ENCODE measurements at regions not wholly inside any gene's neighbourhood (a gene's known extent, or its start where the extent isn't known, plus 50 kb on each side); places are given as distances from the start of the nearest gene placed in this dataset.

DNA sequence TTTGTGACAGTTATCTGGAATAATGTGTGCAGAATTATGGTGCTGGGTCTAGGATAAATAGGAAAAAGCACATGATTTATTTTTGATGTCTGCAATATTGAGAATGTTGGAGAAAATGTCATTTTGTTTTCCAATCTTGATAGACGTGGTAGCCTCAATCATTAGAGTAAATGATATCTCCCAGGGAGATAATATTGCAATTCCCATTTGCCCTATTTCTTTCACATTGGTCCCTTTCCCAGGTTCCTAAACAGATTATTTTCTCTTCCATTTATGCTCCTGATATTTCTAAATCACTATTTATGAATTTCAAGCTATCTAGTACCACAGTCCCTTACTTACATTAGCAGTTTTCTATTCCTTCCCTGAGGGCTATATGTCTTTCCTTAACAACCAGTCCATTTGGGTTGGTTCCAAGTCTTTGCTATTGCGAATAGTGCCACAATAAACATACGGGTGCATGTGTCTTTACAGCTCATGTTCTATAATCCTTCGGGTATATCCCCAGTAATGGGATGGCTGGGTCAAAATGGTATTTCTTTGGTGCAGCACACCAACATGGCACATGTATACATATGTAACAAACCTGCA lies 447.3 kb downstream of the PLA2G4A start:
- no peak for DNase-seq
- intact Hi-C loops (cut with micrococcal nuclease), result no loop called here
- no peak for ATAC-seq

DNA sequence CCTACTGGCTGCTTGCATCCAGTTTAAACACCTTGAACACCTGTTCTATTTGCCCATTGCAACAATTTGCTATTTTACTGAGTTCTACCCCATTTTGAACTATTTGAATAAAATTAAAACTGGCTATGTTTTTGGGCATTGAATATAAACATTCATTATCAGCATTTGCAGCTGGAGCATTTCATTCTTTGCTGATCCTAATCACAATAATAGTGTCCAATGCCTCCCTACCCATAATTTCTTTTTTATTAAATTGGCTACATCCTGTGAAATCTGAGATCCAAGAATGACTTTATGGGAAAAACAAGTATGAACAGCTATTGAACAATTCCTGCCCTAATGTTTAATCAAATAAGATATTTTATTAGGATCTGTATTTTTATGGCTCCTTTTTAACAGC lies 447.9 kb downstream of the PLA2G4A start:
- ATAC-seq (no peak), DNase-seq (no peak)
- intact Hi-C loops (cut with micrococcal nuclease), result no loop called here

DNA sequence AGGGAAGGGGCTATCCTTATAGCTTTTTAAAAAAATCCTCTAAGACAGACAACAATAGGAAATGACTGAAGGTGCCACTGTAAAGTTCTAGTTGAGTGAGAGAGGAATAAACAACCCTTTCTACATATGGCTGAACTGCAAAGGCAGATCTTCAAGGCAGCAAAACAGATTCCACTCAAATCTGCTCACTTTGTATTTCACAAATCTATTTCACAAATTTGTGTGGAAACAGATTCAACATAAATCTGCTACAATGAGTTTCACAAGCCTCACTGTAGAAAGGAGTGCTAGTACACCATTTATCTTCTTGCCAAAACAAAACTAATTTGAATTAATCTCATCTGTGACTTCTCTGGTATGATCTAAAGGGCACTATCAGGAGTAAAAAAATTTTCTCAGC lies 451.3 kb downstream of the PLA2G4A start:
- ATAC-seq (no peak), DNase-seq (no peak)
- intact Hi-C loops (cut with micrococcal nuclease), result no loop called here

DNA sequence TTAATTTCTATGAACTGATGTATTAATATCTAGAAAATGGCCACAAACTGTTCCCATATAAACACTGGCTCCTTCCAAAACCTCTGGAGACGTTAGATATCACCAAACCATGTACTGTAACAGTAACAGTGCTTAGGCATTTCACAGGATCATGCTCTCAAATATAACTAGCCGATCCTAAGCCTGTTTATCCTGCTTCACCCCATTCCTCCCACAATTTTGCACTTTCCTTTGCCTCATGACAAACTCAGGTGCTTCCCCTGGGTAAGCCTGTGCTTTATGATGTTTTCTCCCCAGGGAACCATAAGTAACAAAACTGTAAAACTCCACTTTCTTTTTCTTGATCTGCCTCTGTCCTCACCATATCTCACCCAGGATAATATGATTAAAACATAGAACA lies 452.3 kb downstream of the PLA2G4A start:
- intact Hi-C loops (cut with micrococcal nuclease), result no loop called here
- no peak for DNase-seq
- ATAC-seq, result no peak

DNA sequence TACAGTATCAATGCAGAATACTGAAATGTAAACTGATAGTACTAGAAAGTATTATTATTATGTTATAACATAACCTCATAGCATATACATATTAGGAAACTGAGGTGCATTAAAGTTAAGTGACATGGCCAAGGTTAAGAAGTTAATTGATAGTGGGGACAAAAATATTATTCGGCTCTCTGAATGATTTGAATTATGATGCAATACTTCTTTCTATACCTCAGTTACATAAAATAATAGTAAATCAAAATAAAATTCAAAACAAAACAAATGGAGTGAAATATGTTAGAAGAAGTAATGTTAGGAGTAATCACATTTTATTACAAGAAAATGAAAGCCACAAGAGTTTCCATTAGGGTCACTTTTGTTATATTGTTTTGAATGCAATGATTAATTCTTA lies 455.2 kb downstream of the PLA2G4A start:
- intact Hi-C loops (cut with micrococcal nuclease), result no loop called here
- DNase-seq (no peak), ATAC-seq (no peak)

DNA sequence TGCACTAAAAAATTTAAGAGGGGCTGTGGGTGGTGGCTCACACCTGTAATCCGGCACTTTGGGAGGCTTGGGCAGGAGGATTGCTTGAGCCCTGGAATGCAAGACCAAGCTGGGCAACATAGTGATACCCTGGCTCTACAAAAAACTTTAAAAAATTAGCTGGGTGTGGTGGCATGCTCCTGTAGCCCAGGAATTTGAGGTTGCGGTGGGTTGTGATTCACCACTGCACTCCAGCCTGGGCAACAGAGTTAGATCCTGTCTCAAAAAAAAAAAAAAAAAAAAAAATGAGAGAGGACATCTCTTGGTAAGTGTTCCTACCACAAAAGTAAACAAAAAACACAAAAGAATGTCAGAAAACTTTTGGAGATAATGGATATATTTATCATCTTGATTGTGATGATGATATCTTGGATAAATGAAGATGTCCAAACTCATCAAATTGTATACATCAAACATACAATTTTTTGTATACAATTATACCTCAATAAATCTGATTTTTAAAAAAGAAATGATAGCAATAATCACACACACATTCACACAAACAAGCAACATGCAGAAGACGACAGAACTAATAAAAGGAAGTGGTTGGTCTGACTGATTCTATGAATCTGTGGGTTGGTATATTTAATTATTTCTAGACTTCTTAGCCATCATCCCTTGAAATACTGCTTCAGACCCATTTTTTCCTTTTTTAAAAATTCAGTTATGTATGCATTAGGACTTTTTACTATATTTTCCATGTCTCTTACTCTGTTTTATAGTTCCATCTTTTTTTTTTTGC lies 465.9 kb downstream of the PLA2G4A start:
- DNase-seq (no peak), ATAC-seq (no peak)
- intact Hi-C loops (cut with micrococcal nuclease), result no loop called here

DNA sequence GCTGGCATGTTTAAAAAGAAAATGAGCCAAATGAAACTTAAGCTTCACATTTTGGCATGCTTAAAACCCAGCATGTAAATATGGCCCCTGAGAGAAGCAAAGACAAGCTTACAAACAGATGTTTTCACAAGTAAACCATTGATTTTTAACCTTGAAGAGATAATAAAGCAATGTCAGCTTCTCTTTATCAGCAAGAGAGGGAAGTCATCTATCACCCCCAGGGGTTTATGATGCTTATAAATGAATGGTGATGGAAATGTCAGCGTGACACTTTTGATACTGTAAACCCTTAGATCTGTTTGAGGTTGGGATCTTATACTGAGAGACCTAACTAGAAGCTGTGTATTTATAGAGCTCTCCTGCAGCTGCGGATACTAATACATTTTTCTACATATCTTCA lies 471.3 kb downstream of the PLA2G4A start:
- no peak for DNase-seq
- no peak for ATAC-seq
- intact Hi-C loops (cut with micrococcal nuclease), result no loop called here

DNA sequence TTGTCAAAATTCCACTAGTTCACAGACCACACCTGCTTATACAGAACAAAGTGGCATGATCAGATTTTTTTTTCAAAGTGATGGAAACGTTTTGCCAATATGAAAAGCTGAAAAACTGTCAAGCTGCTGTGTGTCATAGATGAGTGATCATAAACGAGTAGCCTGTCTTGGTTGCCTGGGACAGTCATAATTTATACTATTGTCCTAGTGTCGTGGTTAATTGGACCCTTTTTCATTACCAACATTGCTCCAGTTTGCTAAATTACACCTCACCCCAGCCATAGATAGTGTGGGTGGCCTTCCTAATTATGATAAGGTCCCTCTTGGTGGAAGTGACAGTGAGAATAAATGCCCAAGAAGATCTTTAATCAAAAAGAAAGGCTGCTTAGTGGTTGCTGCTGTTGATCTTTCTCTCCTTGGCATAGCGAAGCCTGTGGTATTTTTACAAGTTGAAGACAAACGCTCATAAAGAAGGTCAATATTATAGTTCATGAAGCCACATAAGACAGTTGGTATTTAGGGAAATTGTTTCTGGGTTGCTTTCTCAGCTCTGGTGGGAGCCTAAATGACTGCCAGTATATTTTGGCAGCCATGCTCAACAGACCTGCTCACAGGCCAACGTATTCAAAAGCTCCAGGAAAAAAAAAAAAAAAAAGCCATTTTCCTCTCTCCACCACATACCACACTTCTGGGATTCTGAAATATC lies 478.1 kb downstream of the PLA2G4A start:
- no peak for DNase-seq
- intact Hi-C loops (cut with micrococcal nuclease), result no loop called here
- ATAC-seq, result no peak

DNA sequence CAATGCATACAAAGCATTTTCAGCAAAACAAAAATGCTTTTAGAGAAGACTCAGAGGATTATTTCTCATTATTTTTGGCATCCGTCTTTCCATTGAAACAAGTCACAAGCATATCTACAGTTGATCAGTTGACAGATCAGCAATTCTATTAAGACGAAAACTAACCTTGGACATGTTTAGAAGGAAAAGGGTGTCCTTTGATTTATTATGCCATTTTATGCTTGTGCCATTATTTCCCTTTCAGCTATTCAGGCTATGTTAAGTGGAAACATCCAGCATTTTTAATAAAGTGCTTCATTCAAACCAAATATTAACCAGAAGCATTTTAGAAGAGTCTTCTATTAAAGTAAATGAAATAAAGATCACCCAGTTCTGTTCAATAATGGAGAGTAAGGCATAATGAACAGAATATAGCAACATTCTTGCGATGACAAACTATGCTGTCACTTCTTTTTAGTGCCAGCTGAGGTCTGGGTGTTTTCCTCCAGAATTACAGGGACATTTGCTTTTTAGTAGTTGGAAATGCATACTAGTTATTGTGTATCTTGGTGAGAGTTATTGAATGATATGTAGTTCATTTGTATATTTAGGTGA lies 481.4 kb downstream of the PLA2G4A start:
- intact Hi-C loops (cut with micrococcal nuclease), result no loop called here
- ATAC-seq, result no peak
- DNase-seq, result no peak

DNA sequence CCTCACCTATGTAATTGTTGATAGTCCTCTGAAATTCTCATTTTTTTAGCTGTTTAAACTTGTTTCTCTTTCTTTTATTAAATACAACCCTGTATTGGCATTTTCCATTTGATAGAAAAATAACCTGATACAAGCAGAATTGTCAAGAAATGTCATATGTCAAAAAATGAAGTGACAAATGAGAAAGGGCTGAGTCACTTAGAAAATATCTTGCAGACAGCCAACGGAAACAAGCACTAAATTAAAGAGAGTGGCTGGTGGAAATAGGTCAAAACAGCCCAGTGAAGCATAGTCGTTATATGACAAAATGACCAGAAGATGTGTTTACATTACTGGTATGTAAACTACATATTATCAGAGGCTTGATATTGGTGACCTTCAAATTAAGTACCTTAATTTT lies 484.4 kb downstream of the PLA2G4A start:
- ATAC-seq (no peak), DNase-seq (no peak)
- intact Hi-C loops (cut with micrococcal nuclease), result no loop called here

DNA sequence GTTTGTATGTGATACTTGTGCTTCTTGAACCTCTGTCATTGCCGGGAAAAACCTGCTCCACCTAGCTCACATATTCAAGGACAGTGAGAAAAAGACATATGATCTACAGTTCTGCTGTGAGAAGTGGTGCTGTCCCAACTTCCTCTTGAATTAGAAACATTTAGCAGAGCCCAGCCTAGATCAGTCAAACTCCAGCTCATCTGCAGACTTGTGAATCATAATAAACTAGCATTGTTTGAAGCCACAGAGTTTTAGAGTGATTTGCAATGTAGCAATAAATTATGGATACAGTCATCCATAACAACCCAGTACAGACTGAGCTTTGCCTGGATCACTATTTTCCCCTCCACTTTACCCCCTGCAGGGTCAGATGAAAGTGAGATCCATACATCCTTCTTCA lies 497.8 kb downstream of the PLA2G4A start:
- intact Hi-C loops (cut with micrococcal nuclease), result no loop called here
- DNase-seq (no peak), ATAC-seq (no peak)

DNA sequence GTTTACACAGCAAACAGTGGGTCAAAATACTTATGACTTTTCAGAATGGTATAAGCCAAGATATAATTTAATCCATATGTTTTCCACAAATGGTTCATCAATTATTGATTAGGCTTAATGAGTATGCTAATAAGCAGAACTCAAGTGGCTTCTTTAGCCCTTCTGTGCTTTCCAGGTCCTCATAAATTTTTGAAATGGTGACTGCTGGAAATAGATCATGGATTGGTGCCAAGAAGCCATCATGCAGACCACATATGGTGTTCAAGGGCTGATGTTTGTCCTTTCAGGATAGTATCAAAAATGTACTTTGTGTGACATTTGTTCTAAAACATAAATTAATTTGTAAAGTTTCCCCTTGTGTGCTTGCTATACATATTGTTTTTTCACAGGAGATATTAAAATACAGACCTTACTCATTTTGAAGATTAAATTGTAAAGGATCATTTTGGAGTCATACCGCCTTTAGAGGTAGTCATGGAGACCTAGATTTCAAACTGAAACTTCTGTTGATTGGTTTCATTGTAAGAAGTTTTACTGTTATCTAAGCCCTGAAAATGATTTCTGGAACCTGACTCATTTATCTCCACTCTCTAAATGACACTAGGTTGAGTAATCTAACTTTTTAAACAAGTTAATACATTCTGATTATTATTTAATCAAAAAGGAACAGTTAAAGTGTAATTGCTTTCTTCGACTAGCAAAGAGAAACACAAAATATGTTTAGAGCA lies 507.9 kb downstream of the PLA2G4A start:
- ATAC-seq, result no peak
- intact Hi-C loops (cut with micrococcal nuclease), result no loop called here
- no peak for DNase-seq

DNA sequence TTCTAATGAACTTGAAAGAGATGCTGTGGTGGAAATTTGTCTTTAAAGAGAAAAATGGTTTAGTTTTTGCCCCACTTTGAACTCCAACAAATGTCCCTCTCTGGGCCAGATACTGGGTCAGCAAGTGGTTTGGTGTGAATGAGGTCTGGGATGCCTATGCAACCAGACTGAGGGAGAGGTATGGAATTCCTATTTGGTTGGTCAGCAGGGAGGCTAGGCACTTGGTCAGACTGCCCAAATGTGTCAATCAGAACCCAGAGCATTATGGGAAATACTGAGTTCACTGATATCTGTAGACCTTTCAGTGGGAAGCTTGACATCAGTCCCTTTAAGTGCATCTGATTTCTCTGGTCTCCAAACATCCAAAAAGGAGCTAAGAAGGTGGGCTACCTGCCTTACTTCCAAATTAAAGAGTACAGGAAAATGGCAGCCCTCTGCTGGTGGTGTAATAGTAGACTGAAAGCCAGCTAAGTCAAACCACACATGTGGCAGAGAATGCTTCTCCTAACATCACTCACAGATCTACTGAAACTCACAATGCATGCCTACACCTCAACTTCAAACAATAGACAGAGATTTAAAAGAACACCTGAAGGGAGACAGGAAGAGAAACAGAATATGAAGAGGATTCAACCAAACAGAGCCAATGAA lies 510.1 kb downstream of the PLA2G4A start:
- intact Hi-C loops (cut with micrococcal nuclease), result no loop called here

DNA sequence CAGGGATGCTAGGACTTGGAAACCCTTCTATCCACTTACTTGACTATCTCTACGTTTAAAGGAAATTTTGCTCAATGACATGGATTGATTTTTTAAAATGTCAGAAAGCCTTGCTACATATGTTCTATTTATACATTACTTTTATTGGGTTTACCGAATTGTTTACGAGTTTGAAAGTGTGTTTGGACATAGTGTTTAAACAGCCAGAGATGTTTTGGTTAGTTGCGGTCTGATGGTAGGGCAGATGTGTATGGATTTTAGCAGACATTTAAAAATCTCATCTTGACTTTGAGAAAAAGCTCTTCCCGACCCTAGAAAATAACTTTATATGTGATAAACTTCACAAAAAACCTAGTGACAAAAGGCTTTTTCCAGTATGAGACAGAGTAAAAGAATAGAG lies 513.7 kb downstream of the PLA2G4A start:
- no peak for DNase-seq
- intact Hi-C loops (cut with micrococcal nuclease), result no loop called here
- no peak for ATAC-seq

More for the DNA sequence above, 510.1 kb downstream of the PLA2G4A start:
- ATAC-seq, result no peak
- DNase-seq, result no peak

DNA sequence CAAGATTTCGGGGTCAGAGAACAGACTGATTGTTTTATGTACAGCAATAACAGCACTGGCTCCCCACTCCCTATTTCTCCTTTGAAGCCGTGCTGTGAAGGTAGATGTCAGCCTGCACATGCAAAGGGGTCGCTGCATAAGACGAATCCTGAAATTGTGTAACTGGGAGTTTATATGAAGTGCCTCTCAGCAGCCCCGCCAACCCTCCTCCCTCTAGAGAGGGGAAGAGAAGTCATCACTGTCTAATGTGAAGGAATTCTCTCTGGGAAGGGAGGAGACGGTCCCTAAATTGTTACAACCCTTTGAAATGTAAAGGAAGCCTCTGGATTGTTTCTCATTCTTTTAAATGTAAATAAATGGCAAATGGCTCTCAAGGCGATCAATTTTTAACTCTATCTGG lies 545.3 kb downstream of the PLA2G4A start:
- intact Hi-C loops (cut with micrococcal nuclease), result no loop called here
- DNase-seq (no peak), ATAC-seq (no peak)

DNA sequence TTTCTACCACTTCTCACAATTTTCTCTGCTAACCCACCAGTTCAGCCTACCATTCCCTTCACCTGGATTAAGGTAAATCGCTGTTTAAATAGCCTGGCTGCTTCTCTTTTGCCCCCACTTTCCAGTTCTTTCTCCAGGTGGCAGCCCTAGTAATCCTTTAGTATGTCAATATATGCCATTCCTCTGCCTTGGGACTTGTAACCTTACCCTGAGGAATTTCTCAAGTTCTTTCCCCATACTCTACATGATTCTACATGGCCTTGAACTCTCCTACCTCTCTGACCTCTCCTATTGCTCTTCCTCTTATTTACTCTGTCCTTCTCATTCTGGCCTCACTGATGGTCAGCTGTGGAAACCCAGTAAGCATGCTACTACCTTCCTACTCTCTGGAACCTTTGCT lies 546.0 kb downstream of the PLA2G4A start:
- no peak for DNase-seq
- ATAC-seq, result no peak
- intact Hi-C loops (cut with micrococcal nuclease), result no loop called here

DNA sequence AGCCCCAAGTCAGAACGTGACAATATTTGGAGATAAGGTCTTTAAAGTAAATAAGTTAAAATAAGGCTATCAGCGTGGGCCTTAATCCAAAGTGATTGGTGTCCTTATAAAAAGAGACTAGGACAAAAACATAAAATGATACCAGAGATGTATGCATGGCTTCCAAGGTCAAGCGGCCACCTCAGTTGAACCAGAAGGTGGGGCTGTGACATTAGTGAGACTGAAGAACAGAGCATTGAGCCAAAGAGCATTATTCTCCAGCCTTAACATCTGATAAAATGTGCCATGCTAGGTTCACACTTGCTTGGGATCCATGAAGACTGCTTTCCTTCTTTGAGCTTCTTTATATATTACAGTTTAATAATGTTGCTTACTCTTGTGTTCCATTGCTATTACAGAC lies 554.6 kb downstream of the PLA2G4A start:
- intact Hi-C loops (cut with micrococcal nuclease), result no loop called here
- DNase-seq (no peak), ATAC-seq (no peak)

DNA sequence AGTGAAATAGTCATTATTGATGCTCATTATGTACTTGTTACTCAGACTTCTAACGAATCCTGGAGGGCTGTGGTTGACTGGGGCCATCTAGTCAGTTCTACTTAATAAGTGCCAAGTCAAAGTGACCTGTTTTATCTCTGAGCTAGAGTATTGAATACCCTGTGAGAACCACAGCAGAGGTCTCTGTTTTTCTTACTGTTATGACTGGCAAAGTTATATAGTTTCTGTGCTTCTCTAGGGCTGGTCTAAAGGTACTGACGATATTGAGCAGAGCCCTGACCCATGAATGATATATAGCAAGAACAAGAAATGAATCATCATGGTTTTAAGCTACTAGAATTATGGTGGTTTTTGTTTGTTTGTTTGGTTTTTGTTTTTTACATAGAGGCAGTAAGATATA lies 555.8 kb downstream of the PLA2G4A start:
- ATAC-seq (no peak), DNase-seq (no peak)
- intact Hi-C loops (cut with micrococcal nuclease), result no loop called here

DNA sequence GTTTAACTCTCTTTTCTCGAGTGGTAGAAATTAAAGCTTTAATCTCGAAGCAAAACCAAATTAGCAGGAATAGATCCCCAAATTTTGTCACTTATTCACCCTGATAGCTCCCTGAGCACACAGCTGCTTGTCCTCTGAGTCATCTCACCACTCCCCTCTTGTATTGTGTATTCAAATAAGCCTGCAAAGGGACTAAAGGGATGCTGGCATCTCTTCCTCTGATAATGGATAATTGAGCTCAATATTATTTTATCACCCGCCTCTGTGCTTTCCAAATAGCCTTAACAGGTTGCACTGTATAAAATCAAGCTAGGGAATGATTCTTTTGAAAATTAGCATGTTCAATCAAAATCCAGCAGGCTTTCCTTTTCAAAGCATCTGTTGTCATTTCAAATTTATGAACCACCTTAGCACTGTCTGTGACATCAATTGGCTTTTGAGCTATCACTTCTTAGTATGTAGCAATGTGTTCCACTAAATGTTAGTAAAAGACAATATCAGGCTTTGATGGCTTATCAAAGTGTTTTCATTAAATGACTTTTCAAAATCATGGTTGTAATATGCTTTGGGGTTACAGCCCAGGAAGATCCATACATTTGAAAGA lies 561.6 kb downstream of the PLA2G4A start:
- ATAC-seq, result no peak
- intact Hi-C loops (cut with micrococcal nuclease), result no loop called here
- DNase-seq, result no peak
